K562 (cell line): ENCODE measurements at regions not wholly inside any gene's neighbourhood (a gene's known extent, or its start where the extent isn't known, plus 50 kb on each side); places are given as distances from the start of the nearest gene placed in this dataset.

Source experiments
- EZH2 ChIP-seq: IDR thresholded peaks from 2 replicates; pipeline ENCODE4 v1.6.1; 2012; ENCODE audit warnings: low read depth, mild to moderate bottlenecking, inconsistent platforms, low read length, borderline replicate concordance
- MTA3 ChIP-seq: fragments of 450-650 bp; formaldehyde crosslinking; IDR thresholded peaks from 2 replicates; pipeline ENCODE4 v1.6.1; 2017; ENCODE audit warnings: mild to moderate bottlenecking, borderline replicate concordance
- POLR2AphosphoS5 ChIP-seq: IDR thresholded peaks from 2 replicates; pipeline ENCODE4 v1.6.1; 2011; ENCODE audit warnings: mild to moderate bottlenecking, low read depth, low read length, moderate library complexity; ENCODE audit not compliant: control insufficient read depth, insufficient read depth
- RAD21 ChIP-seq, 2 experiments: fragments of 250-450 bp in 1 of 2; fragments of 450-650 bp in 1 of 2; sonication (Bioruptor Pico) in 1 of 2; formaldehyde crosslinking in 1 of 2; IDR thresholded peaks in 1 of 2; conservative IDR thresholded peaks in 1 of 2; 2 replicates each; pipeline versions ENCODE4 v1.4.0 to v1.8.0; 2020 to 2022; ENCODE audit warnings: mild to moderate bottlenecking in 2 of 2, moderate library complexity in 1 of 2
- U2AF1 ChIP-seq: fragments of 200-400 bp; formaldehyde crosslinking; optimal IDR thresholded peaks from 2 replicates; pipeline ENCODE3; 2017; ENCODE audit warnings: mild to moderate bottlenecking, low read depth, low read length, moderate library complexity

DNA sequence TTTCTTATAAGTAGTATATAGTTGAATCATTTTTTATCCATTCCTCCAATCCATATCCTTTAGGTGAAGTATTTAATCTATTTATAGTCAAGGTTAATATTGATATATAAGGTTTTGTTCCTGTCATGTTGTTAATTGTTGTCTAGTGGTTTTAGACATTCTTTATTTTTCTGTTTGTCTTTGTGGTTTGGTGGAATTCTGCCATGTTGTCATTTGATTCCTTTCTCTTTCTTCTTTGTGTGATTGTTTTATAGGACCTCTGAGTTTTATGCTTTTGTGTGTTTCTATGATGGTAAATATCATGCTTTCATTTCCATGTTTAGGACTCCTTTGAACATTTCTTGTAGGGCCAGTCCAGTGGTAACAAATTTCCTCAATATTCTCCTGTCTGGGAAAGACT lies 450.3 kb upstream of the BTBD3 start:
- no peak for TF ChIP-seq EZH2
- TF ChIP-seq U2AF1 = no peak
- TF ChIP-seq MTA3 = no peak
- no peak for TF ChIP-seq POLR2AphosphoS5
- TF ChIP-seq RAD21 (CRISPR knock-in tag; conservative IDR thresholded peaks at IDR 0.05 in 1 of 2, IDR thresholded peaks at IDR 0.05 in 1 of 2) = no peak
